Right hindlimb (tissue), 1 donor: ENCODE measurements at regions not wholly inside any gene's neighbourhood (a gene's known extent, or its start where the extent isn't known, plus 50 kb on each side); places are given as distances from the start of the nearest gene placed in this dataset.
A peak's percentile ranks its signal among the peaks of the same experiment; 100 is the strongest.

Experiments used
- DNase-seq: peaks from one replicate; pipeline ENCODE4 v3.0.0-alpha.2; 2018

- DNase-seq = no peak
These were observed 511.8 kb upstream of the SLITRK1 start for GRCh38 chr13:84393981-84394625.

DNA sequence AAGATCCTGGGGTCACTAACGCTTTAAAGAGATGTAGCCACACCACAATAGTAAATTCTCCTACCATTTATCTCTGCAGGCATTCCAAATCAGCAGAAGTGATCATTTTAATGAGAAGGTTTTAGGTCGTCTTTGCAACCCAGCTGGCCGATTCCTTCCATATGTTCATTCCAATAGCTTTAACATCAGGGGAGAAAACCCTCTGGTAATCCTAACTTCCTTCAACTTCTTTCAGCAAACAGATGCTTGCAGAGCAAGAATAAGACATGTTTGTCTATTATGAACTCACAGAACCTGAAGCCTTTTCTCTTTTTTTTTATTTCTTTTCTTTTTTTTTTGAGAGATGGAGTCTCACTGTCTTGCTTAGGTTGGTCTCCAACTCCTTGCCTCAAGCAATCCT is 498.6 kb upstream of the SLITRK1 start:
- DNase-seq = no peak

GRCh38 chr13:84377106-84377505 is 494.8 kb upstream of the SLITRK1 start:
- no peak for DNase-seq

- DNase-seq = no peak
These were observed 484.2 kb upstream of the SLITRK1 start for GRCh38 chr13:84366506-84366905.

DNA sequence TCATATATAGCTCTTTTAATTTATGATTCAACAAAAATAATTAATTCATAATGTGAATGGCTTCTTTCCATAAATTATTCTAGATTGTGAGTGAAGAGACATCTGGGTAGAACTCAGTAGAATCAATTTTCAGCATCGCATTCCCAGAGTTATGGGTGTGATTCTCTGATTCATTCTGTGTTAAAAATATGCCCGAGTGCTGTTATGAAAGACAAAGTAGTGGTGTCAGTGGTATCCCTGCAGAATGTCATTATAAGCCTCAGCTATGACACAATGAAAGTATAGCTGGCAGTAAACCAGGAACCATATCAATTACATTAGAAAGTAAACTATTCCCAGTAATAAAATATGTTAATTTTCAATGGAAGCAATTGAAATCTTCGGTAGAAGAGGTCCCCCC is 480.5 kb upstream of the SLITRK1 start:
- DNase-seq = no peak

DNA sequence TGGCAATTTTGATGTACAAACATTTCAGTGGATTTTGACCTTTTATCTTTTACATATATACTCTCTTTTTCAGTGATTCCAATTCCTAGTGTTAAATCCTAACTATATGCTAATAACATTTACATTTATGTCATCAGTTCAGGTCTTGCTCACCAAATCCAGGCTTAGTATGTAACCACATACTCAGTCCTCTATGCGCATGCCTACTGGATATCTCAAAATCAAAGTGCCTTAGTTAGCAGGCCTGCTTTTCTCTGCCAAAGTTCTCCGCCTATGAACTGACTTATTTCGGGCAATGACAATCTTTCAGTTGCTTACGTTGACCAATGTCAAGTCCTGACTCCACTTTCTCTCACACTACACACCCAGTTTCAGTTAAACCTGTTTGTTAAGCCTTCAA is 478.5 kb upstream of the SLITRK1 start:
- no peak for DNase-seq

DNA sequence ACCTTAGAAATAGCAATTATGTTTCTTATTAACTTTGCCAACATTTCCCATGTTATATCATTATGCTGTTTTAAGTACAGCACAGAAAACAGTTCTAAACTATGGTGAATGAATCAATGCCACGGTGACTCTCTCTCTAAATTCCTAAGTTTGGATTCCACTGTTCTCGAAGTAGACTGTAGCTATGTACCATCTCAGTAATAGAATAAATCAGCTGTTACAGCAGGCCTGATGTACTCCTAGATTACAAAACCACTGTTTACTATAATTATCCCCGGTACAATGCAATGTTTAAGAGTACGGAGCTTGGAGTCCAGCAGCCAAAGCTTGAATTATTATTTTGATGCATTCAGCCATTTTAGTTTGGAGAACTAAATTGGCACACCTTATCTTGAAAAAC is 476.3 kb upstream of the SLITRK1 start:
- no peak for DNase-seq

DNA sequence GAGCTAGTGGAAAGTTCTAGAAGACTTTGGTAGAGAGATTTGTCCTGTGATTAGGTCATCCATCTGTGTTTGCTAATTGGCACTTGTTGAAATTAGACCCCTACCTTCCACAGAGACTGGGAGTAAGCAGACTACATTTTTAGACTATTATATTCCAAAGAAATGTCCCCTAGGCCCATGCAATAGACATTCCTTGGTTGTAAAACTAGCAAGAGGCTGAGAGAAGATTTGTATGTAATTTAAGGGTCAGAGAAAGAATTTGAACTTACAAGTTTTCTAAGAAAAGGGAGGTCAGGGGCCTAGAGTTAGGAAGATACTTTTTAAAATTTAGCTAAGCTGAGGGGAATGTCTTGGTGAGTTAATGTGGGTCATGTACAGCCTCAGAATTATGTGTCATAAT is 470.7 kb upstream of the SLITRK1 start:
- DNase-seq = no peak

- DNase-seq = no peak
These were observed 457.2 kb upstream of the SLITRK1 start for GRCh38 chr13:84339456-84339855.

DNA sequence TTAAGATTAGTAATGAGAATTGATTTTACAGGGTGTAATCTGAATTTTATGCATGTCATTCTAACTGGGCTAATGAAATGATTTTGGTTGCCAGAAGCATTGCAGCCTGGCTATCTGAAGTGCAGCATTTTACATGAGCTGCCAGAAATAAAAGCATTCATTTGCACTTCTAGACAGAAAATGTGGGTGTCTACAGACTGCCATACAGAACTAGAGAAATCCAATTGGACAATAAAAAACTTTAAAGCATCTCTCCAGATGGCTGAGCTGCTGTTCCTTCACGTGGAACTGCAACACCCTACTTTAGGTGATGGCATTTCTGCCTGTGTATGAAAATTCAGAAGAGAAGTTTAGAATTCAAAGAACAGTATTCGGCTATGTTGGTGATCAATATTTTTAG is 450.1 kb upstream of the SLITRK1 start:
- no peak for DNase-seq

DNA sequence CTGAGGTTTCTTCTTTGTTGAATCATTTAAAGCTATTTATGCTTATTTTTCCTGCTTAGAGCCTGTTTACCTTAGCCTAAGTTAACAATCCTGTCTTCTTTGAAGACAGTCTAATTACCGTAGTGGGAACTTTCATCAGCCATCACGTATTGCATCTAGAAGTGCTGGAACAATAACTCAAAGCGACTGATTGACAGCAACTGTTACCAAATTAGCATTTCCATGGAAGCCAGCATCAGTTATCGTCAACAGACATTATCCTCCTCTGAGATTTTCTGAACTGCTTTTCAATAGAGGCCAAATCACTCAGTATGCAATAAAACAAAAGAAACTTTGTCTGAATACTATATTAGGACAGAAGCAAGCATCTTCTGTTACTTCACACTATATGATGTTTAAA is 433.3 kb upstream of the SLITRK1 start:
- no peak for DNase-seq

DNA sequence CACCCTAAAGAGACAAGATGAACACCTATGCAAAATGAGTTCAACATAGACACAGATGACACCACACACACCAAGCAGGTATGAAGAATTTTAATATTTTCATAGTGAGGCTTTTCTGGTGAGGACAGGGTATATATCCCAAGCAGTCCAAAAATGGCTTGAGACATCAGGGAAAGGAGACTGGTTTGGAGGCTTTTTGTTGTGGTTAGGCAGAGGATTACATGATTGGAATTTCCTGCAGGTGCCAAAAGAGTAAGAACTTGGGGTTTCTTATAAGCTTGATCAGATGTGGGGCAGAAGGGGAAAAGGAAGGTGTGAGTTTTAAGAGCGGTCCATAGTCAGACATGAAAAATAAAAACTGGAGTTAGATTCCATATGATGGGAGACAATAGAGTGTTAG is 420.8 kb upstream of the SLITRK1 start:
- no peak for DNase-seq

- DNase-seq = no peak
These were observed 415.0 kb upstream of the SLITRK1 start for GRCh38 chr13:84297251-84297650.

DNA sequence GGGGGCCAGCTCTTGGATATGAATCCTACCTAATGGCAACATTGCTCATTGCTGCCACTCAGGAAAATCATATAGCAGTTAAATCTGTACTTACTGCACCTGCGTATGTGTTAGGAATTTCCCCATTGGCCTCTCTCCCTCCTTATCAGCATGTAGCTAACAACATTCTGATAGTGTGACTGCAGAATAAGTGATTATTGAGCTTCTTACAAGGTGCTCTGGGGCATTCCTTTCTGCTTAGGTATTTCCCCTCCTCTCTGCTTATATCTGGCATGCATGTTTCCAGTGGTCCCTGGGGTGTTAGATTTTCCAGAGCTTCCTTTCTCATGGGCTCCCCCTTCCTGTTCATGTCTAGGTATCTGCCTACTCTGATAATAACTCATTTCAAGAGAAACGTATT is 414.1 kb upstream of the SLITRK1 start:
- DNase-seq = no peak

- no peak for DNase-seq
These were observed 412.3 kb upstream of the SLITRK1 start for GRCh38 chr13:84294576-84294975.

DNA sequence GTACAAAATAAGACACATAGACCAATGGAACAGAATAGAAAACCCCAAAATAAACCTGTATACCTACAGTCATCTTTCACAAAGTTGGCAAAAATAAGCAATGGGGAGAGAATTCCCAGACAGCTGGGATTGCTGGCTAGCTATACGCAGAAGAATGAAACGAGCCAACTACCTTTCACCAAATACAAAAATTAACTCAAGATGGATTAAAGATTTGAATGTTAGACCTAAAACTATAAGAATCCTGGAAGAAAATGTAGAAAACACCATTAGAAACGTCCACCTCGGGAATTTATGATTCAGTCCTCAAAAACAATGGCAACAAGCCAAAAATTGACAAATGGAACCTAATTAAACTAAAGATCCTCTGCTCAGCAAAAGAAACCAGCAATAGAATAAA is 408.1 kb upstream of the SLITRK1 start:
- peak; percentile 18 for DNase-seq

DNA sequence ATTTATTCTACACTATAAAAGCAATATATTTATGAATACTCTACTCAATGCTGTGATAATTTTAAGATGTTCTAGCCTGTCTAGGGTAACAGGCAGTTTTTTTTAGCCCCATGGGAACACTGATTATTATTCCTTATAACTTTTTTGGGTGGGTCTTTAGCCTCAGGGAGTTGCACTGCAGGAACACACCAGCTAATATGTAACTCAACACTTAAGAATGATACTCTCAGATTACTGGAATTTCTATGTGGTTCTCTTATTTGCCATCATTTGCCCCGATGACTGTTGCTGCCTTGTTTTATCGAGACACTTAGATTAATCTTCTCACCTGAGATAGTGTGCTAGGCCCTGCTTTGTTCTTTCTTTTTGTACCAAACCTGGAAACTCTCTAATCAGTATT is 396.9 kb upstream of the SLITRK1 start:
- no peak for DNase-seq

- no peak for DNase-seq
These were observed 390.7 kb upstream of the SLITRK1 start for GRCh38 chr13:84272877-84273562.

DNA sequence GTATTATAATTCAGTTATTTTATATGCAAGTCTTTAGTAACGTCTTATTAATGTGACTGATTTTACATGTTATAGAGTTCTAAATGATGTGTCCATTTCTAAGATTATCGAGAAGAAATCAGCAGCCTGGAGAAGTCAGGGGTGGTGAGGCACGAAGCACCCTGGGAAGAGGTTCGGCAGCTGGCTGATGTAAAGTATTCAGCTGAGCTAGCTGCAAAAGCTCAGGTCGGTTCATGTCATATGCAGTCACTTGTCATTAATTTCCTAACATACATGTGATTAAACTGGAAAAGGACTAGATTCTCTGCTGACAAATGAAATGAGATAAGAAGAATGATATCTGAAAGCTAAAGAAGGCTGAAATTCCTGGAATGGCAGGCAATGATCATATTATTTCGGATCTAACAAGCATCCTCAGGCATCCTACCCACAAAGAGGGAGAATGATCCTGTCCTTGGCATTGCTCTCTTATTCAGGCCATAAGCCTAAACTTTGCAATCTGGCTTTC is 383.0 kb upstream of the SLITRK1 start:
- no peak for DNase-seq

DNA sequence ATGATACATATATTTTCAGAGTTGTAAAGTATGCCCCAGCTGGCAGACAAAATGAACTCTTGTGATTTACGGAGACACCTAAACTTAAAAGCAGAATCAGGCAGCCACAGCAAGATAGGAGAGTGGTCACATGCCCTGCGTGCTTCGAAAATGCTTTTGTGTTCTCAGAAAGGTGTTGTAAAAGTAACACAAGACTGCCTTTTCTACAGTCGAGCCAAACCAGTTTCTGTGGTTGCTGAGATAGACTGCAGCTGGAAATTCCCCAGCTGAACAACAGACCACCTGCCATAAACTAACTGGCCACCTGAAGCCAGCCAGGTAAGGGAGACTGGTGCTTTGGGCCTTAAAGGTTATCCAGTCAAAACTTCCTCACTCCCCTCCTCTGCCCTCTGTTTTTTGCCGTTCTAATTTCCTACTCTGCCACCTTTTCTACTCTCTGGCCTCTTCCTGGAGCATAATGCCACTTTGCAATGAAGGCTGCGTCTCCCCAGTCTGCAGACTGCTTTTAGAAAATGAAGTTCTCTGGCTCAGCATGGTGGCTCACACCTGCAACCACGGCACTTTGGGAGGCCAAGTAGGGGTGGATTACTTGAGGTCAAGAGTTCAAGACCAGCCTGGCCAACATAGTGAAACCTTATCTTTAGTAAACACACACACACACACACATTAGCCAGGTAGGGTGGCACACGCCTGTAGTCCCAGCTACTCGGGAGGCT is 381.2 kb upstream of the SLITRK1 start:
- no peak for DNase-seq

- no peak for DNase-seq
These were observed 373.0 kb upstream of the SLITRK1 start for GRCh38 chr13:84255226-84255797.

DNA sequence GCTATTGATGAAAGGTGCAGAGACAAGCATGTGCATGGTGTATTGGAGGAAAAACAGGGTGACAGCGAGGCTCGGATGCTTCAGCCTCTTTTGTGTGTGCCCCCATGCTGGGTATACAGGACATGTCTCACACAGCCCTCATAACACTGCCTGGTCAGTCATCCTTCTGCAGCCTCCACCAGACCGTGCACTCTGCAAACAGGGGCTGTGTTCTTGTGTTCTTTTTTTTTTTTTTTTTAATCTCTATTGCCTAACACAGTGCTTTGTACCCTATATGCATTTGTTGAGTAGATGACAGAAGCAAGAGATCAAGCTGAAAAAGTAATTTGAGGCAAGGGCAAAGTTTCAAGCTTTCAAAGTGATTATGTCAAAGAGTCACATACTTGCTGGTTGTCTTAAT is 367.2 kb upstream of the SLITRK1 start:
- DNase-seq = no peak

DNA sequence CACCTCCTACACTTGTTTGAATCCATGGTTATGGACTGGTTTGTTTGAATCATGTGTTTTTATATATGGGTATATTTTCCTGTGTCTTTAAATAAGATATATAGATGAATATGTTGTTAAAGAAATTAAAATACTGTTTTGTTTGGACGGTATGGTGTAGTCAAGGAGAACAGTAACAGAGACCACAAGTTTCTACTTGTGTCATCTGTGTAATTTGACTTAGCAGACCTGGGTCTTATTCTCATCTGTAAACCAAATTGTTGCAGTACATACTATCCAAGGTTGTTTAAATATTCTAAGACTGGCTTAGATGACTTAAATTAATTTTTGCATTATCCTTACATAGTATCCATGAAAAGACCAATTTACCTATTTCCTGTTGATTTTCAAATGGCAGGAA is 361.1 kb upstream of the SLITRK1 start:
- DNase-seq = no peak

GRCh38 chr13:84239032-84239431 is 356.8 kb upstream of the SLITRK1 start:
- DNase-seq = no peak
